ENCODE measurements at regions not wholly inside any gene's neighbourhood (a gene's known extent, or its start where the extent isn't known, plus 50 kb on each side); places are given as distances from the start of the nearest gene placed in this dataset.
"Not testable (repeated sequence)": the region's sequence is repeated elsewhere in the genome, so short reads cannot be mapped to it uniquely, and the experiment has no call there.

DNA sequence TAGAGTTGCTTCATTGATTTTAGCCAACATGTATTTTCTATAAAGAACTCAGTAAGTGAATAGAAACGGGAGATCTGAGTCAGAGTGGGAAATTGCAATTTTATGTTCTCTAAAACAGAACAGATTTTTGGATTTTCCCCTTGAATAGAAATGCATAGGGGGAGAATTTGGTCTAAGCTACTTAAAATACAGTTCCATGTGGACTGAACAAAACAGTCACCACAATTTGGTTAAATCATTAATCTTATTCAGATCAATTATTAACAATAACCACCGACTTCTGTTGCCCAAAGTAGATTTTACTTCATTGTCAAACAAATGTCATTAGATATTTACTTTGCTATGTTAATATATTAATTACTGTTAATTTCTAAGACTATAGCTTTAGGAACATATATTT lies 107.7 kb downstream of the SCG2 start:
- H3K4me1 ChIP-seq (ENCODE audit: control insufficient read depth in 3 of 3, insufficient read depth in 2 of 3, low read depth in 1 of 3, low read length in 2 of 3), result no peaks in the 10 kb centered on the region
- H3K9me3 ChIP-seq (ENCODE audit: control insufficient read depth in 2 of 2, insufficient read depth in 1 of 2, low read depth in 1 of 2, low read length in 1 of 2), result no peaks in the 10 kb centered on the region
- H3K27ac ChIP-seq (ENCODE audit: low read depth in 1 of 3, low read length in 2 of 3), result no peak overlapping the region
- DNase-seq (no peak), FAIRE-seq (no peak)
- no peak overlapping the region for H3K4me3 ChIP-seq (ENCODE audit: low read depth in 1 of 3, low read length in 3 of 3)
- H3K36me3 ChIP-seq (ENCODE audit: control insufficient read depth in 3 of 3, insufficient read depth in 2 of 3, low read depth in 1 of 3, low read length in 3 of 3), result no peaks in the 10 kb centered on the region
- H3K27me3 ChIP-seq (ENCODE audit: control insufficient read depth in 3 of 3, insufficient read depth in 3 of 3, low read length in 3 of 3), result no peaks in the 10 kb centered on the region
- WGBS, 3 donors, result 23 to 53% (median 31%) methylated on average over 2 of the region's 2 CpGs

DNA sequence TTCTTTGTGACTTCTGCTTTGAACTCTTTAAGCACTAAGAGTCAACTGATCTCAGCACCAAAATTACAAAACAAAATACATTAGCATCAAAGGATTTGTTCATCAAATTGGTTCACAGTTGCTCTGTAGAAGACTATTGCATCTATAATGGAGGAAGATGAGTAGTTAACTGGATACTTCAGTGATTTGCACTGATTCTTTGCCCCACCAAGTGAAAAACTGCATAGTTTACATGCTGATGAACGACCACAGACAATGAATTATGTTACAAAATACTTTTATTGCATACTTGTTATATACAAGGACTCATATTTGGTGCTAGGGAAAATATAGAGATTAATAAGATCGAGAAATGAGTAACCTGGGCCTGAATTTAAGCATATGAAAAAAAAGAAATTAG lies 107.2 kb downstream of the SCG2 start:
- no peak overlapping the region for H3K27ac ChIP-seq (ENCODE audit: low read depth in 1 of 3, low read length in 2 of 3)
- no peaks in the 10 kb centered on the region for H3K4me1 ChIP-seq (ENCODE audit: control insufficient read depth in 3 of 3, insufficient read depth in 2 of 3, low read depth in 1 of 3, low read length in 2 of 3)
- FAIRE-seq (no peak), DNase-seq (no peak)
- no peaks in the 10 kb centered on the region for H3K27me3 ChIP-seq (ENCODE audit: control insufficient read depth in 3 of 3, insufficient read depth in 3 of 3, low read length in 3 of 3)
- H3K4me3 ChIP-seq (ENCODE audit: low read depth in 1 of 3, low read length in 3 of 3), result no peak overlapping the region
- 51 to 55% (median 52%) methylated on average over 2 of the region's 2 CpGs for WGBS, 3 donors
- H3K9me3 ChIP-seq (ENCODE audit: control insufficient read depth in 2 of 2, insufficient read depth in 1 of 2, low read depth in 1 of 2, low read length in 1 of 2), result no peaks in the 10 kb centered on the region
- H3K36me3 ChIP-seq (ENCODE audit: control insufficient read depth in 3 of 3, insufficient read depth in 2 of 3, low read depth in 1 of 3, low read length in 3 of 3), result no peaks in the 10 kb centered on the region

DNA sequence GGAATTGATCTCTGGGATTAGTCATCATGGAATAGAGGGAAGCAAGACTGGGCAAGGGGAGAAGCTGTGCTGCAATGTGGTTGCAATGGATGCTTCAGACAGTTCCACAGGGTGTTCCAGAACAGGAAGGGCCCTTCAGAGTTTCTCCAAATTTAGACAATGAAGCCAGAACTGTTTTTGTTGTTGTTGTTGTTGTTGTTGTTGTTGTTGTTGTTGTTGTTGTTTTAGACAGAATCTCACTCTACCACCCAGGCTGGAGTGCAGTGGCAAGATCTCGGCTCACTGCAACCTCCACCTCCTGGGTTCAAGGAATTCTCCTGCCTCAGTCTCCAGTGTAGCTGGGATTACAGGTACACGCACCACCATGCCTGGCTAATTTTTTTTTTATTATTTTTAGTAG lies 105.3 kb downstream of the SCG2 start:
- FAIRE-seq; H3K36me3 ChIP-seq (ENCODE audit: control insufficient read depth in 3 of 3, insufficient read depth in 2 of 3, low read depth in 1 of 3, low read length in 3 of 3); H3K4me1 ChIP-seq (ENCODE audit: control insufficient read depth in 3 of 3, insufficient read depth in 2 of 3, low read depth in 1 of 3, low read length in 2 of 3): not testable (repeated sequence)

DNA sequence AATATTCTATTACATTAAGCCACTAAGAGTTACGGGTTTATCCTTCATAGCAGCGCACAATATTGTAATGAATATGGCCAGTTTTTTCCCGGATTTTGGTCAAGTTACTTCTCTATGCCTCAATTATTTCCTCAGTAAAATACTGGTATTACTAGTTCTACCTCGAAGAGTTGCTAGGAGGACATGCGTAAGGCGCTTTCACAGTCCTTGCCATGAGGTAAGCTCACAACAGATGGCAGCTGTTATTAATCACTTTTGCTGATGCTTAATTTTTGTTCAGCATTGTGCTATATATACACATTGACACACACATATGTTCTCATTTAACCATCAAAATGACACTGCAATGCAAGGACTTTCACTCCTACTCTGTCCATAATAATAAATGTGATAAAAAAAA lies 101.5 kb downstream of the SCG2 start:
- WGBS, 3 donors, result 91 to 93% (median 92%) methylated on average over 6 of the region's 6 CpGs
- no peak for DNase-seq

More for the DNA sequence above, 105.3 kb downstream of the SCG2 start:
- DNase-seq; H3K27ac ChIP-seq (ENCODE audit: low read depth in 1 of 3, low read length in 2 of 3); H3K27me3 ChIP-seq (ENCODE audit: control insufficient read depth in 3 of 3, insufficient read depth in 3 of 3, low read length in 3 of 3); H3K4me3 ChIP-seq (ENCODE audit: low read depth in 1 of 3, low read length in 3 of 3); H3K9me3 ChIP-seq (ENCODE audit: control insufficient read depth in 2 of 2, insufficient read depth in 1 of 2, low read depth in 1 of 2, low read length in 1 of 2): not testable (repeated sequence)
- WGBS, 3 donors, result 73 to 96% (median 86%) methylated on average over 2 of the region's 2 CpGs

DNA sequence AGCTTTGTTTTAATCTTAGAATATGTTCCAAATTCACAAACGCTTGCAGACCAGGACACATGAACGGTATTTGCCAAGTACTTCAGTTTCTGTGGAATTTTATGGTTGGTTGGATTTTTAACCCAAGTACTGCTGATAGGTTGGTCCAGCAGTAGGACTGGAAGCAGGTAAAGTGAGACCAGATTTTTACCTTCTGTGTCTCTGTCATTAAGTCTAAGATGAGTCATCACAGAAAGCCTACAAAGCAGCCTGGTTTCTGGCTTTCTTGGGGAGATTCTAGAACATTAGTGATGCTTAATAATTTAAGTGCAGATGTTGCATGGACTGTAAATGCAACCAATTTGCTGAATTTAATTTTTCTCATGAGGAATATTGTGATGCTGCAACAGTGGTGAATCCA lies 100.5 kb downstream of the SCG2 start:
- Histone ChIP-seq H3K27ac (ENCODE audit: low read depth in 1 of 3, low read length in 2 of 3) (no peak overlapping the region), H3K27me3 (ENCODE audit: control insufficient read depth in 3 of 3, insufficient read depth in 3 of 3, low read length in 3 of 3) (no peaks in the 10 kb centered on the region), H3K4me3 (ENCODE audit: low read depth in 1 of 3, low read length in 3 of 3) (no peak overlapping the region), H3K9me3 (ENCODE audit: control insufficient read depth in 2 of 2, insufficient read depth in 1 of 2, low read depth in 1 of 2, low read length in 1 of 2) (no peaks in the 10 kb centered on the region), H3K4me1 (ENCODE audit: control insufficient read depth in 3 of 3, insufficient read depth in 2 of 3, low read depth in 1 of 3, low read length in 2 of 3) (no peaks in the 10 kb centered on the region), H3K36me3 (ENCODE audit: control insufficient read depth in 3 of 3, insufficient read depth in 2 of 3, low read depth in 1 of 3, low read length in 3 of 3) (no peaks in the 10 kb centered on the region)
- WGBS, 3 donors, result 38 to 58% (median 50%) methylated on average over 2 of the region's 2 CpGs
- DNase-seq (no peak), FAIRE-seq (no peak)

More for the DNA sequence above, 101.5 kb downstream of the SCG2 start:
- Histone ChIP-seq H3K4me3 (ENCODE audit: low read depth in 1 of 3, low read length in 3 of 3) (no peak overlapping the region), H3K27me3 (ENCODE audit: control insufficient read depth in 3 of 3, insufficient read depth in 3 of 3, low read length in 3 of 3) (no peaks in the 10 kb centered on the region), H3K27ac (ENCODE audit: low read depth in 1 of 3, low read length in 2 of 3) (no peak overlapping the region), H3K9me3 (ENCODE audit: control insufficient read depth in 2 of 2, insufficient read depth in 1 of 2, low read depth in 1 of 2, low read length in 1 of 2) (no peaks in the 10 kb centered on the region), H3K4me1 (ENCODE audit: control insufficient read depth in 3 of 3, insufficient read depth in 2 of 3, low read depth in 1 of 3, low read length in 2 of 3) (no peaks in the 10 kb centered on the region), H3K36me3 (ENCODE audit: control insufficient read depth in 3 of 3, insufficient read depth in 2 of 3, low read depth in 1 of 3, low read length in 3 of 3) (no peaks in the 10 kb centered on the region)
- no peak for FAIRE-seq

DNA sequence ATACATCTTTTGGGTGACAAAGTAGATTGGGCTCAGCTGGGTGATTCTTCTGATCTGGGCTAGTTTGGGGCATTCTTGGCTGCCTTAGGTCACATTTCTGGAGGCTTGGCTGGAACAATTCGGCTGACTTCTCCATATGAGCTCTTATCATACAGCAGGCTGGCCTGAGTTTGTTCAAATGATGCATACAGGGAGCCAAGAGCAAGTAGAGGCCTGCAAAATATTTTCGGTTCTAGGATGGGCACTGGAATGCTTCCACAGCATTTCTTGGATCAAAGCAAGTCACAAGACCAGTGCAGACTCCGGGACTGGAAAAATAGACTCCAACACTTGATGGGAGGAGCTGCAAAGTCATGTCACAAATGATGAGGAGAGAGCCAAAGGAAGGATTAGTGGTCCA lies 98.4 kb downstream of the SCG2 start:
- no peak overlapping the region for H3K27ac ChIP-seq (ENCODE audit: low read depth in 1 of 3, low read length in 2 of 3)
- H3K4me3 ChIP-seq (ENCODE audit: low read depth in 1 of 3, low read length in 3 of 3), result no peak overlapping the region
- no peaks in the 10 kb centered on the region for H3K4me1 ChIP-seq (ENCODE audit: control insufficient read depth in 3 of 3, insufficient read depth in 2 of 3, low read depth in 1 of 3, low read length in 2 of 3)
- no peaks in the 10 kb centered on the region for H3K9me3 ChIP-seq (ENCODE audit: control insufficient read depth in 2 of 2, insufficient read depth in 1 of 2, low read depth in 1 of 2, low read length in 1 of 2)
- no peaks in the 10 kb centered on the region for H3K36me3 ChIP-seq (ENCODE audit: control insufficient read depth in 3 of 3, insufficient read depth in 2 of 3, low read depth in 1 of 3, low read length in 3 of 3)
- FAIRE-seq (no peak), DNase-seq (no peak)
- 48 to 71% (median 56%) methylated on average over 3 of the region's 3 CpGs for WGBS, 3 donors
- no peaks in the 10 kb centered on the region for H3K27me3 ChIP-seq (ENCODE audit: control insufficient read depth in 3 of 3, insufficient read depth in 3 of 3, low read length in 3 of 3)

DNA sequence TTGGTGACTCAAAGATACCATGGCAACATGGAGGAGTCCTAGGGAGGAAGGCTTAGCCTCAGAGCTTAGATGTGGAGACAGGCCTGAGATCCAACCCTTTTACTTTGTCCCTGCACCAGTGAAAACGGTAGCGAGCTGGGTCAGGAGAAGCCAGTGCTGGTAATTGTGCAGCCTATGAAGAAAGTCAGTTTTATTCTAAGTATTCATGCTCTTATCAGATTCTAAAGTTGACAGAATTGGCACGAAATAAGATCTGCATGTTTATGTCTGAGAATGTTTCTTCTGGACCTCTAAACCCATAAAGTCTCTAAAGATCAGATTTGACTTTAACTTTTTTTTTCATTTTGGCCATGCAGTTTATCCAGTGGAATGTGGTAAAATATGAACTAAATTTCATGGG lies 93.8 kb downstream of the SCG2 start:
- Histone ChIP-seq H3K9me3 (ENCODE audit: control insufficient read depth in 2 of 2, insufficient read depth in 1 of 2, low read depth in 1 of 2, low read length in 1 of 2) (no peaks in the 10 kb centered on the region), H3K27me3 (ENCODE audit: control insufficient read depth in 3 of 3, insufficient read depth in 3 of 3, low read length in 3 of 3) (no peaks in the 10 kb centered on the region), H3K4me1 (ENCODE audit: control insufficient read depth in 3 of 3, insufficient read depth in 2 of 3, low read depth in 1 of 3, low read length in 2 of 3) (no peaks in the 10 kb centered on the region), H3K36me3 (ENCODE audit: control insufficient read depth in 3 of 3, insufficient read depth in 2 of 3, low read depth in 1 of 3, low read length in 3 of 3) (no peaks in the 10 kb centered on the region), H3K27ac (ENCODE audit: low read depth in 1 of 3, low read length in 2 of 3) (no peak overlapping the region), H3K4me3 (ENCODE audit: low read depth in 1 of 3, low read length in 3 of 3) (no peak overlapping the region)
- WGBS, 3 donors, result 54 to 64% (median 58%) methylated on average over 3 of the region's 3 CpGs
- FAIRE-seq, result no peak
- no peak for DNase-seq

DNA sequence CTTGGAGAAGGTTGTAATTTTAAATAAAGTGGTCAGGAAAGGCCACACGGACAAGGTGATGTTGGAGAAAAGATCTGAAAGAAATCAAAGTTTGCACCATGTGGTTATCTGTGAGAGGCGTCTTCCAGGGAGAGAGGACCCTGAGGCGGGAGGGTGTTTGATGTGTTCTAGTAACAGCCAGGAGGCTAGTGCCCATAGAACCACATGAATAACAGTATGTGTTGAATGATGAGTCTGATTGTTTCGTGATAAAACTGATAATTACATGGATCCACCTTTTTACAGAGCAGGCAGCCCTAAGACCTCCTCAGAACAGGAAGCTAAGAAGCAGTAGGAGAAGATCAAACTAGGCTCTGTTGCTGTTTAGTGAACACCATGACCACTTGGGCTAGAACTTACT lies 91.4 kb downstream of the SCG2 start:
- DNase-seq (no peak), FAIRE-seq (no peak)
- Histone ChIP-seq H3K4me3 (ENCODE audit: low read depth in 1 of 3, low read length in 3 of 3) (no peak overlapping the region), H3K36me3 (ENCODE audit: control insufficient read depth in 3 of 3, insufficient read depth in 2 of 3, low read depth in 1 of 3, low read length in 3 of 3) (no peaks in the 10 kb centered on the region), H3K27ac (ENCODE audit: low read depth in 1 of 3, low read length in 2 of 3) (no peak overlapping the region), H3K9me3 (ENCODE audit: control insufficient read depth in 2 of 2, insufficient read depth in 1 of 2, low read depth in 1 of 2, low read length in 1 of 2) (no peaks in the 10 kb centered on the region), H3K27me3 (ENCODE audit: control insufficient read depth in 3 of 3, insufficient read depth in 3 of 3, low read length in 3 of 3) (no peaks in the 10 kb centered on the region), H3K4me1 (ENCODE audit: control insufficient read depth in 3 of 3, insufficient read depth in 2 of 3, low read depth in 1 of 3, low read length in 2 of 3) (no peaks in the 10 kb centered on the region)
- 43 to 78% (median 73%) methylated on average over 4 of the region's 4 CpGs for WGBS, 3 donors

DNA sequence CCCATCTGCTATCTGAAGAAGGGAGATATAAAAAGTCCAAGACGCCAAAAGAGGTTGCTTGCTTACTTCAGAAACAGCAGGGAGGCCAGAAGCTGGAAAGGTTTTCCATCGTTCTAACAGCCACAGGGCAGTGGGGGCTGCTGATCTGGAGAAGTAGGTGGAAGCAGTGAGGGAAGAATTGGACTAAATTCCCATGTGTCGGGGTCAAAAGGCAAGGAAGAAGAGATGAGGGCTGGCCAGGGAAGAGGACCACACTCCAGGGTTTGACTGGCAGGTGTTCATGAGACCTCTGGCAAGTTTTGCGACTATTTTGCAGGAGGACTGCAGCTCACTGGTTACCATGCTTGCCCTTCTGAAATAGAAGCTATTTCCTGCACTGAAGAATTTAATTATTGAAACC lies 91.0 kb downstream of the SCG2 start:
- H3K36me3 ChIP-seq (ENCODE audit: control insufficient read depth in 3 of 3, insufficient read depth in 2 of 3, low read depth in 1 of 3, low read length in 3 of 3), result no peaks in the 10 kb centered on the region
- WGBS, 3 donors, result 67 to 76% (median 71%) methylated on average over 4 of the region's 4 CpGs
- FAIRE-seq (no peak), DNase-seq (no peak)
- no peaks in the 10 kb centered on the region for H3K27me3 ChIP-seq (ENCODE audit: control insufficient read depth in 3 of 3, insufficient read depth in 3 of 3, low read length in 3 of 3)
- H3K4me1 ChIP-seq (ENCODE audit: control insufficient read depth in 3 of 3, insufficient read depth in 2 of 3, low read depth in 1 of 3, low read length in 2 of 3), result no peaks in the 10 kb centered on the region
- no peak overlapping the region for H3K4me3 ChIP-seq (ENCODE audit: low read depth in 1 of 3, low read length in 3 of 3)
- H3K9me3 ChIP-seq (ENCODE audit: control insufficient read depth in 2 of 2, insufficient read depth in 1 of 2, low read depth in 1 of 2, low read length in 1 of 2), result no peaks in the 10 kb centered on the region
- H3K27ac ChIP-seq (ENCODE audit: low read depth in 1 of 3, low read length in 2 of 3), result no peak overlapping the region
